Fibroblast of skin of left biceps (primary cell): ENCODE measurements at regions not wholly inside any gene's neighbourhood (a gene's known extent, or its start where the extent isn't known, plus 50 kb on each side); places are given as distances from the start of the nearest gene placed in this dataset.
"Not testable (repeated sequence)": the region's sequence is repeated elsewhere in the genome, so short reads cannot be mapped to it uniquely, and the experiment has no call there.

Experiments
- DNase-seq, 2 experiments: peaks; one replicate each; pipeline ENCODE4 v3.0.0-alpha.2; 2013; ENCODE audit warnings: low read depth in 2 of 2

- DNase-seq: no peak
Observed at GRCh38 chr11:127866109-127866508, 721.2 kb downstream of the ETS1 start.

GRCh38 chr11:127864861-127865260, 722.5 kb downstream of the ETS1 start:
- no peak for DNase-seq

- DNase-seq: no peak
Observed at GRCh38 chr11:127862406-127862805, 725.0 kb downstream of the ETS1 start.

GRCh38 chr11:127859941-127860354, 727.4 kb downstream of the ETS1 start:
- DNase-seq: no peak

GRCh38 chr11:127844876-127845275, 742.5 kb downstream of the ETS1 start:
- DNase-seq: no peak

GRCh38 chr11:127843483-127844396, 743.6 kb downstream of the ETS1 start:
- peak; percentile 6 to 17 for DNase-seq

- no peak for DNase-seq
Observed at GRCh38 chr11:127825183-127825582, 762.2 kb downstream of the ETS1 start.

- no peak for DNase-seq
Observed at GRCh38 chr11:127818625-127819024, 768.7 kb downstream of the ETS1 start.

GRCh38 chr11:127816962-127817361, 770.4 kb downstream of the ETS1 start:
- DNase-seq: no peak

GRCh38 chr11:127815331-127815730, 772.0 kb downstream of the ETS1 start:
- DNase-seq: no peak

GRCh38 chr11:127806501-127806900, 780.9 kb downstream of the ETS1 start:
- DNase-seq: no peak

- no peak for DNase-seq
Observed at GRCh38 chr11:127805771-127806170, 781.6 kb downstream of the ETS1 start.

GRCh38 chr11:127804747-127805400, 782.5 kb downstream of the ETS1 start:
- no peak for DNase-seq

- no peak for DNase-seq
Observed at GRCh38 chr11:127803755-127804154, 783.6 kb downstream of the ETS1 start.

GRCh38 chr11:127800989-127801688, 786.2 kb downstream of the ETS1 start:
- no peak for DNase-seq

GRCh38 chr11:127795326-127795725, 792.0 kb downstream of the ETS1 start:
- no peak for DNase-seq

- no peak for DNase-seq
Observed at GRCh38 chr11:127791844-127792243, 791.3 kb upstream of the KIRREL3 start.

GRCh38 chr11:127790592-127790991, 790.0 kb upstream of the KIRREL3 start:
- no peak for DNase-seq

GRCh38 chr11:127789927-127790326, 789.4 kb upstream of the KIRREL3 start:
- no peak for DNase-seq

- DNase-seq: not testable (repeated sequence)
Observed at GRCh38 chr11:127772938-127773337, 772.4 kb upstream of the KIRREL3 start.

GRCh38 chr11:127768931-127769330, 768.4 kb upstream of the KIRREL3 start:
- not testable (repeated sequence) for DNase-seq

- no peak for DNase-seq
Observed at GRCh38 chr11:127766734-127767133, 766.2 kb upstream of the KIRREL3 start.
